NCI-H1436 treated with DMSO at 0.1 percent for 48 hours (cell line): ENCODE measurements at regions not wholly inside any gene's neighbourhood (a gene's known extent, or its start where the extent isn't known, plus 50 kb on each side); places are given as distances from the start of the nearest gene placed in this dataset.
"Not testable (repeated sequence)": the region's sequence is repeated elsewhere in the genome, so short reads cannot be mapped to it uniquely, and the experiment has no call there.

Experiments
- DNase-seq: peaks from one replicate; lab custom pipeline; 2025; lab: John Stamatoyannopoulos, UW

GRCh38 chr7:34390103-34390502 is 267.9 kb upstream of the NPSR1 start:
- DNase-seq: no peak

- no peak for DNase-seq
Observed at GRCh38 chr7:34392972-34393371, 265.0 kb upstream of the NPSR1 start.

- no peak for DNase-seq
Observed at GRCh38 chr7:34396437-34397064, 261.5 kb upstream of the NPSR1 start.

- no peak for DNase-seq
Observed at GRCh38 chr7:34401776-34402175, 256.2 kb upstream of the NPSR1 start.

- DNase-seq: no peak
Observed at GRCh38 chr7:34406848-34407530, 251.0 kb upstream of the NPSR1 start.

- no peak for DNase-seq
Observed at GRCh38 chr7:34407586-34407985, 250.4 kb upstream of the NPSR1 start.

GRCh38 chr7:34417781-34418180 is 240.2 kb upstream of the NPSR1 start:
- DNase-seq: no peak

- DNase-seq: no peak
Observed at GRCh38 chr7:34421526-34421925, 236.5 kb upstream of the NPSR1 start.

GRCh38 chr7:34425194-34425593 is 232.8 kb upstream of the NPSR1 start:
- DNase-seq: no peak

- no peak for DNase-seq
Observed at GRCh38 chr7:34425631-34426384, 232.2 kb upstream of the NPSR1 start.

- no peak for DNase-seq
Observed at GRCh38 chr7:34430456-34430855, 227.6 kb upstream of the NPSR1 start.

GRCh38 chr7:34438436-34438835 is 219.6 kb upstream of the NPSR1 start:
- no peak for DNase-seq

GRCh38 chr7:34445653-34446052 is 212.4 kb upstream of the NPSR1 start:
- DNase-seq: no peak

GRCh38 chr7:34448531-34448930 is 209.5 kb upstream of the NPSR1 start:
- DNase-seq: not testable (repeated sequence)

- DNase-seq: no peak
Observed at GRCh38 chr7:34449765-34450164, 208.3 kb upstream of the NPSR1 start.

- no peak for DNase-seq
Observed at GRCh38 chr7:34451183-34451582, 206.8 kb upstream of the NPSR1 start.

GRCh38 chr7:34451923-34452322 is 206.1 kb upstream of the NPSR1 start:
- no peak for DNase-seq

GRCh38 chr7:34452363-34452762 is 205.7 kb upstream of the NPSR1 start:
- no peak for DNase-seq

GRCh38 chr7:34453150-34453549 is 204.9 kb upstream of the NPSR1 start:
- DNase-seq: no peak

- DNase-seq: no peak
Observed at GRCh38 chr7:34454381-34454780, 203.6 kb upstream of the NPSR1 start.

- DNase-seq: no peak
Observed at GRCh38 chr7:34457329-34457728, 200.7 kb upstream of the NPSR1 start.

GRCh38 chr7:34463830-34464229 is 194.2 kb upstream of the NPSR1 start:
- no peak for DNase-seq

GRCh38 chr7:34471844-34472243 is 186.2 kb upstream of the NPSR1 start:
- DNase-seq: no peak
